ENCODE measurements at regions not wholly inside any gene's neighbourhood (a gene's known extent, or its start where the extent isn't known, plus 50 kb on each side); places are given as distances from the start of the nearest gene placed in this dataset.

DNA sequence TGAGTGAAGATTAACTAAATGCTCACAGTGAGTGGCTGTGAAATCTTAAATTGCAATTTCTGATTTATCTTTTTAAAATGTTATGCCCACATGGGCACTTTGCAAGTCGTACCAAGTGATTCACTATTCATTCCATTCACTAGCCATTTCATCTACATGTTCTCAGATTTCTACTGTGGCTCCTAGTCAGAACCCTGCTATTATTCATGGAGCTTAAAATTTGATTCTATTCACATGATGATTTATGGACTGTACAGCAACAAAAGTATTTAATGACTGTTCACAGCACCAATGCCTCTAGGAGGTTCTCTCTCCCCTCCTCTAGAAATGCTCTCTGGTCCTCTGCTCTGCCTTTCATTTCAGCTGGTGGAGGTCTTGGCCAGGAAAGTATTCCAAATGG lies 133.5 kb upstream of the MAP3K7 start:
- TF ChIP-seq POLR2A (IDR thresholded peaks at IDR 0.05; ENCODE audit: low read length) (no peak), ZC3H11A (IDR thresholded peaks at IDR 0.05) (no peak), RAD21 (conservative IDR thresholded peaks at IDR 0.05 in 1 of 2, IDR thresholded peaks at IDR 0.05 in 1 of 2) (no peak), HDAC2 (IDR thresholded peaks at IDR 0.05) (no peak), JUNB (IDR thresholded peaks at IDR 0.05) (no peak), BHLHE40 (IDR thresholded peaks at IDR 0.05; ENCODE audit: low read depth, low read length) (no peak), TP53 (CRISPR knock-in tag; IDR thresholded peaks at IDR 0.05) (no peak), RNF2 (IDR thresholded peaks at IDR 0.05; ENCODE audit: borderline replicate concordance, low read depth) (no peak), E2F6 (IDR thresholded peaks at IDR 0.05; ENCODE audit: borderline replicate concordance, low read depth) (no peak), PHF8 (IDR thresholded peaks at IDR 0.05; ENCODE audit: borderline replicate concordance, low read depth) (no peak)
- TF ChIP-seq, protein P1, sequence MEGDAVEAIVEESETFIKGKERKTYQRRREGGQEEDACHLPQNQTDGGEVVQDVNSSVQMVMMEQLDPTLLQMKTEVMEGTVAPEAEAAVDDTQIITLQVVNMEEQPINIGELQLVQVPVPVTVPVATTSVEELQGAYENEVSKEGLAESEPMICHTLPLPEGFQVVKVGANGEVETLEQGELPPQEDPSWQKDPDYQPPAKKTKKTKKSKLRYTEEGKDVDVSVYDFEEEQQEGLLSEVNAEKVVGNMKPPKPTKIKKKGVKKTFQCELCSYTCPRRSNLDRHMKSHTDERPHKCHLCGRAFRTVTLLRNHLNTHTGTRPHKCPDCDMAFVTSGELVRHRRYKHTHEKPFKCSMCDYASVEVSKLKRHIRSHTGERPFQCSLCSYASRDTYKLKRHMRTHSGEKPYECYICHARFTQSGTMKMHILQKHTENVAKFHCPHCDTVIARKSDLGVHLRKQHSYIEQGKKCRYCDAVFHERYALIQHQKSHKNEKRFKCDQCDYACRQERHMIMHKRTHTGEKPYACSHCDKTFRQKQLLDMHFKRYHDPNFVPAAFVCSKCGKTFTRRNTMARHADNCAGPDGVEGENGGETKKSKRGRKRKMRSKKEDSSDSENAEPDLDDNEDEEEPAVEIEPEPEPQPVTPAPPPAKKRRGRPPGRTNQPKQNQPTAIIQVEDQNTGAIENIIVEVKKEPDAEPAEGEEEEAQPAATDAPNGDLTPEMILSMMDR (IDR thresholded peaks at IDR 0.05) = no peak
- TF ChIP-seq, protein P2, sequence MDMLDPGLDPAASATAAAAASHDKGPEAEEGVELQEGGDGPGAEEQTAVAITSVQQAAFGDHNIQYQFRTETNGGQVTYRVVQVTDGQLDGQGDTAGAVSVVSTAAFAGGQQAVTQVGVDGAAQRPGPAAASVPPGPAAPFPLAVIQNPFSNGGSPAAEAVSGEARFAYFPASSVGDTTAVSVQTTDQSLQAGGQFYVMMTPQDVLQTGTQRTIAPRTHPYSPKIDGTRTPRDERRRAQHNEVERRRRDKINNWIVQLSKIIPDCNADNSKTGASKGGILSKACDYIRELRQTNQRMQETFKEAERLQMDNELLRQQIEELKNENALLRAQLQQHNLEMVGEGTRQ (IDR thresholded peaks at IDR 0.05) = no peak
